H1 (cell line): ENCODE measurements at regions not wholly inside any gene's neighbourhood (a gene's known extent, or its start where the extent isn't known, plus 50 kb on each side); places are given as distances from the start of the nearest gene placed in this dataset.

ENCODE experiments used
- EP300 ChIP-seq, 2 experiments: IDR thresholded peaks; 1 replicate in 1 of 2; 2 replicates in 1 of 2; pipeline ENCODE4 v1.6.1; 2011 to 2012; ENCODE audit warnings: low read depth in 2 of 2, low read length in 2 of 2, mild to moderate bottlenecking in 2 of 2, borderline replicate concordance in 1 of 2, inconsistent platforms in 1 of 2, moderate library complexity in 1 of 2
- GABPA ChIP-seq: IDR thresholded peaks from 2 replicates; pipeline ENCODE4 v1.6.1; 2011; ENCODE audit warnings: mild to moderate bottlenecking, low read length, moderate library complexity, borderline replicate concordance; ENCODE audit not compliant: insufficient read depth
- KDM1A ChIP-seq: fragments of 200-600, 300-600 bp; sonication (generic); IDR thresholded peaks from 2 replicates; pipeline ENCODE4 v1.7.1; 2016; ENCODE audit warnings: mild to moderate bottlenecking, low read length, borderline replicate concordance
- POLR2A ChIP-seq, 2 experiments: IDR thresholded peaks; 1 replicate in 1 of 2; 2 replicates in 1 of 2; pipeline ENCODE4 v1.6.1; 2011; ENCODE audit warnings: low read depth in 2 of 2, low read length in 2 of 2, mild to moderate bottlenecking in 2 of 2; ENCODE audit errors: control extremely low read depth in 1 of 2
- SP1 ChIP-seq: IDR thresholded peaks from 2 replicates; pipeline ENCODE4 v1.6.1; 2011; ENCODE audit warnings: low read depth, low read length
- SRF ChIP-seq: IDR thresholded peaks from 2 replicates; pipeline ENCODE4 v1.6.1; 2011; ENCODE audit warnings: mild to moderate bottlenecking, low read depth, low read length, moderate library complexity
- TAF1 ChIP-seq: IDR thresholded peaks from 2 replicates; pipeline ENCODE4 v1.6.1; 2011; ENCODE audit warnings: mild to moderate bottlenecking, low read depth, low read length
- TCF12 ChIP-seq: IDR thresholded peaks from 2 replicates; pipeline ENCODE4 v1.6.1; 2011; ENCODE audit warnings: low read depth, mild to moderate bottlenecking, low read length
- TF ChIP-seq, protein P1 (sequence below): IDR thresholded peaks from 2 replicates; pipeline ENCODE4 v1.6.1; 2012; ENCODE audit warnings: inconsistent platforms
- TF ChIP-seq, protein P2 (sequence below), 3 experiments: IDR thresholded peaks; 1 replicate in 2 of 3; 2 replicates in 1 of 3; pipeline versions ENCODE4 v1.5.1 to v1.6.1; 2011; ENCODE audit warnings: low read length in 3 of 3, mild to moderate bottlenecking in 3 of 3, inconsistent platforms in 2 of 3, low read depth in 1 of 3, moderate library complexity in 1 of 3; ENCODE audit not compliant: insufficient read depth in 1 of 3; ENCODE audit errors: control extremely low read depth in 1 of 3

GRCh38 chr5:92081958-92082712 is 699.0 kb upstream of the ARRDC3 start:
- TF ChIP-seq, protein P1, sequence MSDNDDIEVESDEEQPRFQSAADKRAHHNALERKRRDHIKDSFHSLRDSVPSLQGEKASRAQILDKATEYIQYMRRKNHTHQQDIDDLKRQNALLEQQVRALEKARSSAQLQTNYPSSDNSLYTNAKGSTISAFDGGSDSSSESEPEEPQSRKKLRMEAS: no peak
- TF ChIP-seq, protein P2, sequence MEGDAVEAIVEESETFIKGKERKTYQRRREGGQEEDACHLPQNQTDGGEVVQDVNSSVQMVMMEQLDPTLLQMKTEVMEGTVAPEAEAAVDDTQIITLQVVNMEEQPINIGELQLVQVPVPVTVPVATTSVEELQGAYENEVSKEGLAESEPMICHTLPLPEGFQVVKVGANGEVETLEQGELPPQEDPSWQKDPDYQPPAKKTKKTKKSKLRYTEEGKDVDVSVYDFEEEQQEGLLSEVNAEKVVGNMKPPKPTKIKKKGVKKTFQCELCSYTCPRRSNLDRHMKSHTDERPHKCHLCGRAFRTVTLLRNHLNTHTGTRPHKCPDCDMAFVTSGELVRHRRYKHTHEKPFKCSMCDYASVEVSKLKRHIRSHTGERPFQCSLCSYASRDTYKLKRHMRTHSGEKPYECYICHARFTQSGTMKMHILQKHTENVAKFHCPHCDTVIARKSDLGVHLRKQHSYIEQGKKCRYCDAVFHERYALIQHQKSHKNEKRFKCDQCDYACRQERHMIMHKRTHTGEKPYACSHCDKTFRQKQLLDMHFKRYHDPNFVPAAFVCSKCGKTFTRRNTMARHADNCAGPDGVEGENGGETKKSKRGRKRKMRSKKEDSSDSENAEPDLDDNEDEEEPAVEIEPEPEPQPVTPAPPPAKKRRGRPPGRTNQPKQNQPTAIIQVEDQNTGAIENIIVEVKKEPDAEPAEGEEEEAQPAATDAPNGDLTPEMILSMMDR (IDR thresholded peaks at IDR 0.05; ENCODE audit: control extremely low read depth in 1 of 3, insufficient read depth in 1 of 3, low read depth in 1 of 3, low read length in 3 of 3): no peak
- TF ChIP-seq TAF1 (no peak), GABPA (no peak), TCF12 (no peak), KDM1A (no peak), EP300 (IDR thresholded peaks at IDR 0.05; ENCODE audit: borderline replicate concordance in 1 of 2, low read depth in 2 of 2, low read length in 2 of 2) (no peak), POLR2A (IDR thresholded peaks at IDR 0.05; ENCODE audit: control extremely low read depth in 1 of 2, low read depth in 2 of 2, low read length in 2 of 2) (no peak), SRF (no peak), SP1 (no peak)
